HG02798 (cell line): ENCODE measurements at regions not wholly inside any gene's neighbourhood (a gene's known extent, or its start where the extent isn't known, plus 50 kb on each side); places are given as distances from the start of the nearest gene placed in this dataset.
"Not testable (repeated sequence)": the region's sequence is repeated elsewhere in the genome, so short reads cannot be mapped to it uniquely, and the experiment has no call there.

Source experiments
- ATAC-seq: cut with Tn5 transposase; IDR thresholded peaks from one replicate; pipeline ENCODE4 v1.9.1; 2021; ENCODE audit warnings: mild to moderate bottlenecking; ENCODE audit not compliant: unreplicated experiment, poor library complexity

DNA sequence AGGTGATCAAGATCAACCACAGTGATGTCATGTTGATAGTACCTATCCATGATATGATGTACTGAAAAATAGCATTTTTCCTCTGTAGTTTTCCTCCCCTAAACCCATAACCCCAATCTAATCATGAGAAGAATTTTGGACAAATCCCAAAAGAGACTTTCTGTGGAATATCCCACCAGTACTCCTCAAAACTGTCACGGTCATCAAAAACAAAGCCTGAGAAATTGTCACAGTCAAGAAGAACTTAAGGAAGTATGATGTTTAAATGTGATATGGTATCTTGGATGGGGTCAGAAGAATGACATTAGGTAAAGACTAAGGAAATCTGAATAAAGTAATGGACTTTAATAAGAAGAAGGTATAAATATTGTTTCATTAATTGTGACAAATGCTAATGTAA lies 248.8 kb downstream of the RMST start:
- no peak for ATAC-seq

DNA sequence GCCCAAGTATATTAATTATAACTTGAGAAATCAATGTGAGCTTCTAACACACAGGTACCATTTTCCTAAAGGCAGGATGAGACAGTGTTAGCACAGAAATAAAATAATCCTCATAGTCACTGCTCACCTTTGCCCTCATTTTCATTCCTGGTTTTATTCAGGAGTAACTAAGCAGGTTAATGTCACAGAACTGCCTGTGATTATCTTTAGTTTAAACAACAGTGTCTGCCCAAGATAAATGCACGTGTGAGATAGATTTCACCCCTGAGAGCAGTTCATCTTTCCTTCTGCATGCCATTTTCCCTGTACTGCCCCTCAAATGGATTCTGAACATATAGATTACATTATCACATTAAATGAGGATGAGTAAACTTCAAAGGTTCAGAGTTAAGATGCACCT lies 250.7 kb downstream of the RMST start:
- no peak for ATAC-seq

DNA sequence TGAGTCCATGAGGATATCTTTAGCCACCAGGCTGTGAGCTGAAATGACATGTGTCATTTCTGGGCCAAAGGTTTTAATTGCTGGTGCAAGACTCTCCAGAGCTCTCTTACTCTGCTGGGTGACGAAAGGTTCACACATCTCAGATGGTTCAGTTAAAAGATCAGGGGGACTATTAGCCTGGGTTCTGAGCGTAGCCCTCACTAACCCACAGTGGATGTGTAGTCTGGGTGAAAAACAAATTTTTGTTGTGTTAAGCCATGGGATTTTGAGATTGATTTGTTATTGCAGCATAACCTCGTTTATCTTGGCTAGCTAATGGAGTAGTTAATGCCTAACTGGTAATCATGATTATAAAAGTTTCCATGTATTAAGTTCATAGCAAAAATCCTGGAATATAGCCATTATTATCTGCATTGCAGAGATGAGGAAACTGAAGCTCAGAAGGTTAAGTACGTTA lies 251.5 kb downstream of the RMST start:
- ATAC-seq, result no peak

DNA sequence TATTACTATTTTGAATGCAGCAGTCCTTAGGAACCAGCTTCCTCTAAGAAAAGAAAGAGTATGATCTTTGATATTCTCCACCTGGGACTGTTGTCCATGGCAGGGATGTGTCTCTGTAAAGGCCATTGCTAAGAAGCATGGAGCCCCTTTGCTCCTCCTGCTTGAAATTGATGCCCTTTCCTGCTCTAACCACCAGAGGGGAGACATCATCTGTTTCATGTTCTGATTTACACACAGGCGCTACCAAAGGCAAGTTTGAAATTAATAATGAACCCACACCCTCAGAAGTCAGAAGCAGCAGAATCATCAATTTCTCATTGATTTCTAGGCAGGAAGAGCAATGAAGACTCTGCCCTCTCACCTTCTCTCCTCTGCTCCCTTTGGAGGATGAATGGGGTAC lies 253.8 kb downstream of the RMST start:
- no peak for ATAC-seq

DNA sequence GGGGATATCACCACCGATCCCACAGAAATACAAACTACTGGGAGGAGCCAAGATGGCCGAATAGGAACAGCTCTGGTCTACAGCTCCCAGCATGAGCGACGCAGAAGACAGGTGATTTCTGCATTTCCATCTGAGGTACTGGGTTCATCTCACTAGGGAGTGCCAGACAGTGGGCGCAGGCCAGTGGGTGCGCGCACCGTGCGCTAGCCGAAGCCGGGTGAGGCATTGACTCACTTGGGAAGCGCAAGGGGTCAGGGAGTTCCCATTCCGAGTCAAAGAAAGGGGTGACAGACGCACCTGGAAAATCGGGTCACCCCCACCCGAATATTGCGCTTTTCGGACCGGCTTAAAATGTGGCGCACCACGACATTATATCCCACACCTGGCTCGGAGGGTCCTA lies 261.2 kb downstream of the RMST start:
- ATAC-seq, result not testable (repeated sequence)

DNA sequence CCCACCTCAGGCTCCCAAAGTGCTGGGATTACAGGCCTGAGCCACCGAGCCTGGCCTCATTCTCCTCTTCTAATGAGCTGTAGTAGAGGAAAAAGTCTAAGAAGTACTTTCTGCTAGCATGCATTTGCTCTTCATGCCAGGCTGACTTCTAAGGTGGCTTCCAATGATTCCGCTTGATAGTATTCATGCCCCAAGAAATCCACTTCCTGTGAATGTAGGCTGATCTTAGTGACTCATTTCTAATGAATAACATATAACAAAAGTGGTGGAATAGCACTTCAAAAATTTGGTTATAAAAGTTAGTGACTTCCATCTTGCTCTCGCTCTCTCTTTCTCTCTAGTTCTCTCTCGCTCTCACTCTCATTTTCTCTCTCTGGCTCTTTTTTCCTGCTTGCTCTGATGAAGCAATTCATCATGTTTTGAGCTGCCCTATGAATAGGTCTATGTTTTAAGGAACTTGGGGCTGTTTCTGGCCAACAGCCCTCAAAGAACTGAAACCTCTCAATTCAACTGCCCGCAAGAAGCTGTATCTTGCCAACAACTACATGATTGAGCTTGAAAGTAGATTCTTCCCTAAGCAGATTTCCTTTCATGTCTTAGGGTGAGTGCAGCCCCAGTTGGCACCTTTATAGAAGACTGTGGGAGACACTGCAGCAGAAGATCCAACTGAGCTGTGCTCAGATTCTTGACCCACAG lies 282.9 kb downstream of the RMST start:
- no peak for ATAC-seq

DNA sequence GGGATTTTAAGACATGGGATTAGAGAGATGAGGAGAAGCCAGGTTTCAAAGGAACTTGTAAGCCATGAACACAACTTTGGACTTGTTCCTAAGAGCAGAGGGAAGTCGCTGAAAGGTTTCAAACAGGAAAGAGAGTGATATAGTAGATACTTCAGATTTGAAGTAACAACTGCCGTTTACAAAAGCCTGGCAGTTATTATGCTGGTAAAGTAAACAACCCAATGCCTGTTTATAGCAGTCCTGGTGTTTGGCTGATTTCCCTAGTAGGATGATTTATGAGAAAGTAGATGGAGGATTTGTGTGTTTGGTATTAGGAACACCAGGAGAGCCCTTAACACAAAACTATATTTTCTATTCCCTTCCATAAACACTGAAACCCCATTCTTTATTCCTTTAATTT lies 285.7 kb downstream of the RMST start:
- ATAC-seq, result no peak

DNA sequence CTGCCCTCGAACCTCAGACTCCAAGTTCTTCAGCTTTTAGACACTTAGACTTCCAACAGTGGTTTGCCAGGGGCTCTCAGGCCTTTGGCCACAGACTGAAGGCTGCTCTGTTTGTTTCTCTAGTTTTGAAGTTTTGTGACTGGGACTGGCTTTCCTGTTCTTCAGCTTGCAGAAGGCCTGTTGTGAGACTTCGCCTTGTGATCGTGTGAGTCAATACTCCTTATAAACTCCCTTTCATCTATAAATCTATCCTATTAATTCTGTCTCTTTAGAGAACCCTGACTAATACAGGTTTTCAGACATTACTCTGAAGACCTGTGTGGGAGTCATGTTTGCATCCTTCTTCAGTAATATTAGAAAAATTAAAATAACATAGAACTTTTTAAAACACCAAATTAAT lies 289.1 kb downstream of the RMST start:
- no peak for ATAC-seq

DNA sequence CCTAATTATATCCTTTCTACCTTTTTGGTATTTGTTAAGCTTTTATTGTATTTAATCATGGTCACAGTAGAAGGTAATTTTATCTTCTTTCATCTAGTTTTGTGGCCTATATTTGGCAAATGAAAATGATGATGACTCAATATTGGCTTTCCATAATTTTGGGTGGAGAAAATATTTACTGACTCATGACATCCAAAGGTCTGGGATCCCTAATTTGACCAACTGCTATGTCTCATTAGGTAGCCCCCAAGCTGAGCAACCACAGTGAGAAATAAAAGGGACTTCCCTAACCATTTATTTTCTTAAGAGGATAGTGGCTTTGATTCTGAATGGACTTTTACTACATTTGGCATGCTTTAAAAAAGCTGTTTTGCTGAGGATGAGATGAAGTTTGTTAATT lies 289.5 kb downstream of the RMST start:
- ATAC-seq, result no peak

DNA sequence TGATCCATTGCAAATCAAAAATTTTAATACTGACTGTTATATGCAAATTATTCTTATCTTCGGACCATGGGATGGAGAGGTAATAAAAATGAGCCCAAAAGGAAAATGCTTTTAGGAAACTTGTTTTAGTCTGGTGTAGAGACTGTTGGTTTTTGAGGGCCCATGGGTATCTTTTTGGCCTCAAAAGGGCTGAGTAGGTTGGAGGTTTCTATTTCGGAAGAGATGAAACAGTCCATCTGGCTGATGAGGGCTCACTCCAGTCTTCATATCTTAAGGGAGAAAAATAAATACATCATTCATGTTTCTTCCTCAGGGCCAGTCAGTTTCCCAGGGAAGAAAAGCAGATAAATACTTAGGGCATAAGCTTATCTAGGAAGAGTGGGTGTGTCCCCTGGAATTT lies 290.7 kb downstream of the RMST start:
- ATAC-seq, result no peak

DNA sequence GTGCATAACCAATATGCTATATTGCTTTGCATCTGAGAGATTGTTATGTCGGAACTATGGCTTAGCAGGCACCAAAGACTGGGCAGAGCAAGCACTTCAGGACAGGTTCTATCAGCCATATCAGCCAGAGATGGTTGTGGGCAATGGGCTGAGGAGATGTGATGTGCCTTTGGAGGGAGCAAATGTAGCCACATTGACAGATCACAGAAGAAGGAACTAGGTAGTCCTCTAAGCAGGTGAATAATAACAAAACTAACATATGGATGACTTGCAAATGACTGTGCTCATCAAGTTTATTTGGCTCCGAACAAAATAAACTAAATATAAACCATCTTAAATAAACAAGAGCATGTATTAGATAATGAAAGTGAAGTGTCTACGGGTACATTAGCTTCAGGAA lies 291.7 kb downstream of the RMST start:
- peak; percentile 58 for ATAC-seq

DNA sequence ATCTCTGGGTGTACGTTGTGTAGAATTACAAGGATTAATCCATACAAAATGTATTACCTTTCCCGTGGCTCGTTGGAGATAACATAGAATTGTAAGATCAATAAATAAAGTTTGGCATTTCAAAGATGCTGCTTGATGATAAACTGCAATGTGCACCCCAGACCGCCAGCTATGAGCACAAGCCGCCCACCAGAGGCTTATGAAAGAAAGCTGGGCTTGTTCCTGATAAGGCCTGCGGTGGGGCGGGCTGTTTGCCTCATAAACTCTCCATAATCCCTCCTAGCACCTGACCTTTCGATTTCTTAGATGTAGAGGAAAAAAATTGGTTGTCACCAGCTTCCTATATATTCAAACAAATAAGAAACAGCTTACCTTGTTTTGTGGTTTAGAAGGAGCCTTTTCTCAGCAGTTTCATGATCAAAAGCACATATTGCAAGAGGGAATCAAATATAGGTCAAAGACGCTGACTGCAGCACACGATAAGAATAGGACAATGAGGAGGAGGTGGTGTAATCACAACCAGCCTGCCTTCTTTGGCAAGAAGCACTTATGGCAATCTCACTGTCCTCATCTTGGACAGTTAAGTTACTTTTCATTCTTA lies 293.6 kb downstream of the RMST start:
- no peak for ATAC-seq

DNA sequence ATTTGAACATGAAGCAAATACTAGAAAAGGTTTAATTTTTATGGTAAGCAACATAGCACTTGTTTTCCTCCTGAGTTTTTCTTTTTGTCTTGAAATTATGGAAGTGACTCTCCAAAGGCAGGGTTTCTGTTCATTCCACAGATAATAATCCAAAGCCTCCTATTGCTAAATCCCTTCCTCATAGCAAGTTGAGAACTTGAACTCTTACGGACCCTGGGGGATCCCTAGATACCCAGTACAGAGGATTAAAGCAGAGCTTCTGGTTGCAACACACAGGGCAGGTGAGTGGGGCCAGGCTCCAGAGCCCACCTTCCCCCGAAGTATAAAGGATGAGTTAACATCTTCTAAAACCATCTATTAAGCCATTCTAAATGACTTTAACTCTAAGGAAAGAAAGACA lies 294.1 kb downstream of the RMST start:
- ATAC-seq, result no peak

DNA sequence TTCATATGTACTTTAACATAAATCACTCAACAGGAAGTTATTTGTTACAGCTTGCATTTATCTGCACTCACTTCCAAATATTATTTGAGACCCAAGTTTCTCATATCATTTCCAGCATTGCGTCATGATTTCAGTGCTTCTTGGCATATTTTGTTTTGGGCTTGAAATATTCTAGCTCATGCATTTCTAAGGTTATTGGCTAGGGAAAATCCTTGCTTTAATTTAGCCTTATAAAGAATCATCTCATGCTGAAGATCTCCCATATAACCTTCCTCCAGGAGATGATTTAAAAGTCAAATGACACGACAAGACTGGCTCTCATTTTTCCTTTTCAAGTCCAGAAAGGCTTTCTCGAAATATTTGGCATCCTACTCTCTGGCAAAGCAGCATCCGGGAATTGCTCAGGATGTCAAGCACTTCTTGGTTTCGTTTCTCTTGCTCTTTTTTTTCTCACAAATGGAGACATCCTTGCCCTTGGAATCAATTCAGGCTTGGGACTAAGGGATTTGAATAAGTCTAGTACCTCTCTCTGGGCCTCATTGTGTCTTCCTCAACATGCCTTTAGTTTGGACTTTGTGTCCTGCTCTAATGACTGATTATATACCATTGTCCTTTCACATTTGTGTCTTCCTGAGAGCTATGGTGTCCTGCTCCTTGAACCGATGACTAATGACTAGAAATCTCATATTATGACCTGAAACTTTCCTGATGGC lies 295.0 kb downstream of the RMST start:
- no peak for ATAC-seq

DNA sequence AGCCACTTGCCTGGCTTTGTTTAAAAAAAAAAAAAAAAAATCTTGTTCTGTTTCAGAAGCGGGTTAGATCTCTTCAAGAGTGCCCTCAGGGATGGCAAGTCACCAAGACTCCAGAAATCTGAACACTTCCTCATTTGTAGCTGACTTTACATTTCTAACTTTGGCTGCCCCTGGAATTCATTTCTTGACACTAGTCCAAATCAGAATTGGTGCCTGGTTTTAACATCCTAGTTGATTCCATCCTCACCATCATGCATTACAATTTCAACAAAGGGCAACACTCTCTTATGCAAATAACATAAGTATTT lies 295.5 kb downstream of the RMST start:
- no peak for ATAC-seq

DNA sequence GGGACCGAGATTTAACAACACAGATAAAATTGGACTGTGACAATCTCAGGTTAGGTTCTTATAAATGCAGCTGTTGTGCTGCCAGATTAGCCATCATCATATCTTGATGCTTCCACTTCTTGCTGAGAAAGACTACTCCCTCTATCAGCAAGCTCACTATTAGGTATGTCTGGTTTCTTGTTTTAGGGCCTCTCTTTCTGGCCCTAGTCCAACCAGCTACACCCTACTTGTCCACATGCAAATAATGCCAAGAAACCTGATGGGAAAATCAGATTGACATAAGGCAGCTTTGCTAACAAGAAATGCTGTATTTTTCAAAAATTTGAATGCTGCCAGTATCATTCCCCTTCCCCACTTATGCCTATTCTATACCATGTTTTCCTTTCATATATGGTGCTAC lies 296.0 kb downstream of the RMST start:
- ATAC-seq, result no peak

DNA sequence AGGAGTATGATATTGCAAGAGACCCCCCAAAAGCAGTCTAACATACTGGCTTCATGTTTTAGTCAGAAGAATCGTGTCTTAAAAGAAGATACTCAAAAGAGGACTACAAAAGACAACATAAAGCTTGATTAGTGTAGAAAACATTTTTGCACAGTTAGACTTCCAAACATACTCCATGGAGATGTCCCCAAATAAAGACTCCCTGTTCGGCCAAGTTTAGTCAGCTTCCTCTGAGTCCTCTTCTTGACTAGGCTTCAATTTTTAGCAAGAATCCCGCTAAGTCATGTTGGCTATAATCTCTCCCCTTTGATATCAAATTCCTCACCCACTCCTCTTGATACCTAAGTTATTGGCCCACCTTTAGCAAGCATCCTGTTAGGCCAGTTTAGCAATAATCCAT lies 298.0 kb downstream of the RMST start:
- ATAC-seq, result no peak

DNA sequence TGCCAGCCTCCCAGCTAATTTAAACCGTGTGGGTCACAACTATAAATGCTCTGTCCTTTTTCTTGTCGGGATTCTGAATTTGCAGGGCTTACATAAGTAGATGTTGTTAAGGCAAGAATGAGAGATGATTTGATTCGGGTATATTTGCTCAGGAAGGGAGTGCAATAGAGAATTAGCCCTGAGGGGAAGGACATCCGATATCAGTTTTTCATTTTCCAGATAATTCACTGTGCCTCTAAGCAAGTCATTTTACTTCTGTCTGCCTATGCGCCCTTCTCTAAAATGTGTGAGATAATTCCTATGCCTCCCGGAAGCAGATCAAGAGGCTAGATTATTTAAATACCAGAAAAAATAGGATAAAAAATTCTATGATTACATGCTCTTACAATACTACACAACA lies 300.5 kb downstream of the RMST start:
- no peak for ATAC-seq

DNA sequence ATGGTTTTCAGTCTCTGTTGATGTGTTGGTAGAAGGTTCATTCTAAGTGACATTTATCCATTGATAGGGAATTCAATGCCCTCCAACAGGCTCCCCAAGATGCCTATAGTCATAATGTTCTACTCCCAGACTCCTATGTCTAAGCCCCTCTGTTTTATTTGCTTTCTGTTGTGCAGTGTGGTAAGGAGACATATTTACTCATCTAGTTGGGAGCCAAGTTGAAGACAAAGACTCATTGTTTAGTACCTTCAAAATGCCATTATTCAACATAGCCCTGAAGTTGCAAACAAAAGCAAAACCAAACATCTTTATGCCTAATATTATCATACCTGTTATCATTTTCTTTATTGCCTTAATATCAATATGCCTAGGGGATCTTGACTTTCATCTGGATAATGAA lies 302.1 kb downstream of the RMST start:
- ATAC-seq, result no peak

DNA sequence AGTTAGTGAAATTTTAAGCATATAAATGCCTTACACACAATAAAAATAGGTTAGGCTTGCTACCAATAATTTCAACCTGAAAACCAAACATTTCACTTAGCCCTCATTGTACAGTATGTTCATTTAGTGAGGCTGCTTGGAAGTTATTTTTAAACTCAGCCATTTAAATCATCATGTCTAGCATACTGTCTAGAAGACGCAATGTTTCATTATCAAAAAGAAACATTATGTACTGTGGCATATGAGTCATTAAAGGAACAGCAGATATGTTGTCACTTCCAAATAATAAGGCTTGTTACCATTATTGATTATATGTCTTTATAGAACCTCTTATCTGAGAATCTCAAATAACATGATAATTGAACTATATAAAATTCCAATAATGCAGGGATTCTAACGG lies 304.7 kb downstream of the RMST start:
- no peak for ATAC-seq

DNA sequence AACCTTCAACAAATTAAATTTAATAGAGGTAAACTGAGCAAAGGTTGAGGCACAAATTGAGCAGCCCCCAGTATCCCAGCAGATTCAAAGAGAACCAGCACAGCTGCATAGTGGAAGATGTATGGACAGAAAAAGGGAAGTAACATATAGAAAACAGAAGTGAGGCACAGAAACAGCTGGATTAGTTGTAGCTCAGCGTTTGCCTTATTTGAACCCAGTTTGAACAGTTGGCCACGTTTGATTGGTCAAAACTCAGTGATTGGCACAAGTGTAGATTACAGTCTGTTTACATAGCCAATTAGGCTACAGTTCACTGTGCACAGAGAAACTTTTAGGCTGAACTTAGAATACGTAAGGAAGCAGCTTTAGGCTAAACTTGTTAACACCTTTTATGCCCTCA lies 315.5 kb downstream of the RMST start:
- no peak for ATAC-seq

DNA sequence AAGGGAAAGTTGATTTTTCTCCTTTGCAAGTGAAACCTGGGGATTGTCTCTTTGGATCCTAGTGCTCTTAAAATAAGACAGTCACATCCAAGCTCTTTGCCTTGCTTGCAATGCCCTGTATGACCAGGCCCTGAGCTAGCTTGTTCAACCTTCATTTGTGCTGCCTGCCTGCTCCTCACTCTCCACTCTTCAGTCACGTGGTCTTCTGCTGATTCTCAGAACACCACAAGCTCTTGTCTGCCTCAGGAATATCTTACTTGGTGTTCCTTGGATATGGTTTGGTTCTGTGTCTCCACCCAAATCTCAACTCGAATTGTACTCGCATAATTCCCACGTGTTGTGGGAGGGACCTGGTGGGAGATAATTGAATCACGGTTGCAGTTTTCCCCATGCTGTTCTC lies 318.7 kb downstream of the RMST start:
- no peak for ATAC-seq
